DOHH2 (cell line): ENCODE measurements at regions not wholly inside any gene's neighbourhood (a gene's known extent, or its start where the extent isn't known, plus 50 kb on each side); places are given as distances from the start of the nearest gene placed in this dataset.

ENCODE experiments used
- EZH2phosphoT487 ChIP-seq: fragments of 200-600 bp; sonication (generic); IDR thresholded peaks from 2 replicates; pipeline ENCODE4 v1.6.1; 2017; ENCODE audit warnings: borderline replicate concordance, mild to moderate bottlenecking, antibody characterized with exemption, low read length, moderate library complexity, mixed read lengths
- TF ChIP-seq, protein P1 (sequence below): fragments of 200-600 bp; sonication (generic); IDR thresholded peaks from one replicate; pipeline ENCODE4 v1.5.1; 2014; ENCODE audit warnings: antibody characterized with exemption, mild to moderate bottlenecking, low read depth, low read length; ENCODE audit not compliant: poor library complexity, severe bottlenecking

DNA sequence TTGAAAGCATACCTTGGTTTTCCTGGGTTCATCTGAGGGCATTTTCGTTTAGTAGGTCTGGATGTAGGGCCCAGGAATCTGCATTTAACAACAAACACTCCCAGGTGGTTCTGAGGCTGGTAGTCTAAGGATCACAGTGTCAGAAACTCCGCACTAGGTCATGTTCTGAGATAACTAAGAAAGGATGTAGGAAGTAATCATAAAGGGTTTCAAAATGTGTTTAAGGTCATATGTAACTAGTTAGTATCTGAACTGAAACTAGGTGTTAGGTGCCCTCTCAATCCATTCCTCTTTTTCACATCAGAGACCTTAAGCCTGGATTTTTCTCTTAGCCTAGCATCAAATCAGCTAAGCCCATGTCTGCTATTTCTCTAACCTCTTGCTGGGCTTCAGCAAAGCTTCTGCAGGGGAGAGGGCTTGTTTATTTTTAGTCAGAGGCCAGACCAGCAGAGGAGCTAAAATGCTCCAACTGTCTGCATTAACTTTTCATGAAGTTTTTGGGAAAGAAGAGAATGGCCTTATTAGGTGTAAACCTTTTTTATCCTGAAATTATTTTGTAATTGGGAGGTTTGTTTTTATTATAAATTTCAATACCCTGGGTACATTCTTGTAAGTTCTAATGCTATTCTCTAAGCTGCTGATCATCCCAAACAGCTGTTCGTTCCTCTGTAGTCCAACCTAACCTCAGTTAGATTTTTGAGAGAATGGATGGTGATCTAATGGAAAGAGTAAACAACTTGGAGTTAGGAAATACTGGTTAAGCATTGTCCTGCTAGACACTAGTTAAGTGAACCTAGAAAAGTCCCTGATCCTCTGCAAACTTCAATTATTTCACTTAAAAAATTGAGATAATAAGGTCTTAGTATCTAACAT lies 262.8 kb upstream of the RFC3 start:
- TF ChIP-seq, protein P1, sequence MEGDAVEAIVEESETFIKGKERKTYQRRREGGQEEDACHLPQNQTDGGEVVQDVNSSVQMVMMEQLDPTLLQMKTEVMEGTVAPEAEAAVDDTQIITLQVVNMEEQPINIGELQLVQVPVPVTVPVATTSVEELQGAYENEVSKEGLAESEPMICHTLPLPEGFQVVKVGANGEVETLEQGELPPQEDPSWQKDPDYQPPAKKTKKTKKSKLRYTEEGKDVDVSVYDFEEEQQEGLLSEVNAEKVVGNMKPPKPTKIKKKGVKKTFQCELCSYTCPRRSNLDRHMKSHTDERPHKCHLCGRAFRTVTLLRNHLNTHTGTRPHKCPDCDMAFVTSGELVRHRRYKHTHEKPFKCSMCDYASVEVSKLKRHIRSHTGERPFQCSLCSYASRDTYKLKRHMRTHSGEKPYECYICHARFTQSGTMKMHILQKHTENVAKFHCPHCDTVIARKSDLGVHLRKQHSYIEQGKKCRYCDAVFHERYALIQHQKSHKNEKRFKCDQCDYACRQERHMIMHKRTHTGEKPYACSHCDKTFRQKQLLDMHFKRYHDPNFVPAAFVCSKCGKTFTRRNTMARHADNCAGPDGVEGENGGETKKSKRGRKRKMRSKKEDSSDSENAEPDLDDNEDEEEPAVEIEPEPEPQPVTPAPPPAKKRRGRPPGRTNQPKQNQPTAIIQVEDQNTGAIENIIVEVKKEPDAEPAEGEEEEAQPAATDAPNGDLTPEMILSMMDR = no peak
- no peak for TF ChIP-seq EZH2phosphoT487
